HS-27A (cell line): ENCODE measurements at regions not wholly inside any gene's neighbourhood (a gene's known extent, or its start where the extent isn't known, plus 50 kb on each side); places are given as distances from the start of the nearest gene placed in this dataset.
"Not testable (repeated sequence)": the region's sequence is repeated elsewhere in the genome, so short reads cannot be mapped to it uniquely, and the experiment has no call there.

ENCODE experiments used
- DNase-seq: peaks from one replicate; pipeline ENCODE4 v3.0.0-alpha.2; 2012; ENCODE audit warnings: low read depth, missing footprints

- no peak for DNase-seq
Measured at GRCh38 chr6:56806368-56806767, 148.5 kb upstream of the BEND6 start.

DNA sequence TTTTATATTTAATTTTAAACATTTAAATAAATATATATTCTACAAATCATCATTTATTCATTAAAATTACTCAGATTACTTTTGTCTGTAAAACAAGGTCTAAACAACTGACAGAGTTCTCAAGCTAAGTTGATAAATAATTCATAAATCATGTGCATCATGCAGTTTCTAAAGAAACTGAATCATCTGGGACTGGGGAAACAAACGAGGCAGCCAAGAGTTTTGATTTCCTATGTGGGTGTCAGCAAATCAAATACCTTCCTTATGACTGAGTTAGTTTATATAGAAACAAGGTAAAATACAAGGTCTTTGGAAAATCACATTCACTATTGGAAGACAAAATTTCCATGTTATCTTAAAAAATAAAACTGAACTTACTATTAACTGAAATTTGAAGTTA, 149.9 kb upstream of the BEND6 start:
- no peak for DNase-seq

DNA sequence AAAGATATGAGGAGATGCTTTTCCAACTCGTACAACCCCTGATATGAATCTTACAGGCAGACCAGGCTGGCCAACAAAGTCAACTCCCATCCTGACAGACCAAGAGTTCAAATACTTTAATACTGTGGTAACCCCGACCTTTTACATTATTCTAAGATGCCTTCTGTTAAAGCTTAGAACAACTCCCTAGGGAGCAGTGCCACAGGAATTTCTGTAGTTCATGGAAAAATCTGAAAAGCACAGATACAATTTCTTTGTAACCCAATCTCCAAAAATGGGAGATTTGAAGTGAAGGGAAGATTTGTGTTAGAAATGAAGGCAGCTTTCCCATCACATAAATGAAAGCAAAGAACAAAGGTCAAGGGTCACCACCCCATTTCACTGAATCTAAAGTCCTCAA, 151.3 kb upstream of the BEND6 start:
- DNase-seq = no peak

GRCh38 chr6:56802584-56802983, 152.3 kb upstream of the BEND6 start:
- no peak for DNase-seq

- DNase-seq = no peak
Measured at GRCh38 chr6:56799989-56800388, 154.9 kb upstream of the BEND6 start.

GRCh38 chr6:56798163-56798562, 155.5 kb upstream of the DST start:
- no peak for DNase-seq

- DNase-seq = no peak
Measured at GRCh38 chr6:56796196-56796532, 153.5 kb upstream of the DST start.

GRCh38 chr6:56795466-56796195, 152.9 kb upstream of the DST start:
- no peak for DNase-seq

GRCh38 chr6:56794421-56794820, 151.7 kb upstream of the DST start:
- DNase-seq = no peak

DNA sequence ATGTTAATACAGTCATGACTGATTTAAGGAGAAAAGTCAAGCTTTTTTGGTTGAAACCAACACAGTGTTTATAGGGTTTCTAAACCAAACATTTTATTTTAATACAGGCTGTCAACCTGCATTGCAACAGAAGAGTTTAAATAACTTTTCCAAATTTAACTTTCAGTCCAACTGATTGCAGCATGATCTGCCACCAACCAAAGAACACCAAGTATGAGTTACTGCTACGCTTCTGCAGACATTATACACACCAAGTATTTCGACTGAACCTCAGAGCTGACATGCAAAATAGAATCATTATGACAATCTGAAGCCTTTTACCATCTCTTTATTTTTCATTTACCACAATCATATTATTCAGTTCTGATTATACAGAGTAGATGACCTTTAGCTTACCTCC, 151.2 kb upstream of the DST start:
- no peak for DNase-seq

GRCh38 chr6:56790414-56790813, 147.7 kb upstream of the DST start:
- DNase-seq = no peak

DNA sequence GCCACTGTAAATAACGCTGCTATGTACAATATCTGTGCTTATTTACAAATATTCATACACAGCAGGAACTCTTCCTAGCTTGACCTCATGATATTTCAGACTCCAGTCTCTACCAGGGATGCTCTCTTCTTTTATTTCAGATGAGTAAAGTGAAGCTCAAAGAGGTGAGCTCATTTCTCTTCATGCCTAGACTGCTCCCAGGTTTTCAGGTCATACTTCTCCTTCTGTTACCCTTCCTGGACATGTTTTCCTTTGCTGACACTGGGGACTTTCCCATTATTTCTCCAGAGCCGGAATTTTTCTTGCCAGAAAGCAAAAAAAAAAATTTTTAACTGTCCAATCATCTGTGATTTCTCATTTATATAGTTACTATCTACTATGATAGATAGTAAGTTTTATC, 147.2 kb upstream of the DST start:
- DNase-seq = no peak

GRCh38 chr6:56789342-56789741, 146.7 kb upstream of the DST start:
- DNase-seq = no peak

DNA sequence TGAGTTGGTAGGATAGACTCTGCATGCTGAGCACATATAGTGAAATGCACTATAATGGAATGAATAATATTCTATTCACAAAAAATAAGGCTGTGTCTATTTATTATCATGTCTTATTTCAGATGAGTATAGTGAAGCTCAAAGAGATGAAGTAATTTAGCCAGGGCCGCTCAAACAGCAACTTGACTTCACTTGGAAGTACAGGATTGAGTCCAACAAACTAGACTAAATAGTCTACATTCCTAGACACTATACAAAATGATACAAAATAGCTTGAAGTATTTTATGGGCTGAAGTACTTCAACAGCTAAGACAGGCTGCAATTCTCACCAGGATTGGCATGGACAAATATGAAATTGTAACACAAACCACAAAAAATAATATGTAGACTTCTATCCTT, 144.5 kb upstream of the DST start:
- DNase-seq = no peak

DNA sequence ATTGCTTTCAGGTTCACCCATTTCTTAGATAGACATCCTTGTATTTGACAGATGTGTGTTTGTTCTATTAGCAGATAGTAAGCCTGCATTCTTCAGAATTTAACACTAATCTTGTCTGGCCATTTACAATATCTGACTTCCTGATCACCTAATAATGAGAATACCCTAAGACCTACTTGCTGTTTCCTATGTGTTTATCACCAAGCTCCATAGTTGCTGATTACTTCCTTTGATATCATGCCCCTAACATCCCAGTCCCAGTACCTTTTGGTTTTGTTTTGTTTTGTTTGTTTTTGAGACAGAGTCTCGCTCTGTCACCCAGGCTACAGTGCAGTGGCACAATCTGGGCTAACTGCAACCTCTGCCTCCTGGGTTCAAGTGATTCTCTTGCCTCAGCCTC, 143.6 kb upstream of the DST start:
- DNase-seq = no peak

DNA sequence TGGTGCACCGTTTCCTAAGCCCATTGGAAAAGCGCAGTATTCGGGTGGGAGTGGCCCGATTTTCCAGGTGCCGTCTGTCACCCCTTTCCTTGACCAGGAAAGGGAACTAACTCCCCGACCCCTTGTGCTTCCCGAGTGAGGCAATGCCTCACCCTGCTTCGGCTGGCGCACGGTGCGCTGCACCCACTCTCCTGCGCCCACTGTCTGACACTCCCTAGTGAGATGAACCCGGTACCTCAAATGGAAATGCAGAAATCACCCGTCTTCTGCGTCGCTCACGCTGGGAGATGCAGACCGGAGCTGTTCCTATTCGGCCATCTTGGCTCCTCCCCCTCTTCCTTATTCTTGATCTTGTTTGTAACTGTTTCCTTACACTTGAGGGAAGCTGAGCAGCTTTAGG, 142.8 kb upstream of the DST start:
- not testable (repeated sequence) for DNase-seq

DNA sequence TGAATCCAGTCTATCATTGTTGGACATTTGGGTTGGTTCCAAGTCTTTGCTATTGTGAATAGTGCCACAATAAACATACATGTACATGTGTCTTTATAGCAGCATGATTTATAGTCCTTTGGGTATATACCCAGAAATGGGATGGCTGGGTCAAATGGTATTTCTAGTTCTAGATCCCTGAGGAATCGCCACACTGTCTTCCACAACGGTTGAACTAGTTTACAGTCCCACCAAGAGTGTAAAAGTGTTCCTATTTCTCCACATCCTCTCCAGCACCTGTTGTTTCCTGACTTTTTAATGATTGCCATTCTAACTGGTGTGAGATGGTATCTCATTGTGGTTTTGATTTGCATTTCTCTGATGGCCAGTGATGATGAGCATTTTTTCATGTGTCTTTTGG, 137.4 kb upstream of the DST start:
- not testable (repeated sequence) for DNase-seq

GRCh38 chr6:56778503-56778902, 135.8 kb upstream of the DST start:
- DNase-seq = not testable (repeated sequence)

DNA sequence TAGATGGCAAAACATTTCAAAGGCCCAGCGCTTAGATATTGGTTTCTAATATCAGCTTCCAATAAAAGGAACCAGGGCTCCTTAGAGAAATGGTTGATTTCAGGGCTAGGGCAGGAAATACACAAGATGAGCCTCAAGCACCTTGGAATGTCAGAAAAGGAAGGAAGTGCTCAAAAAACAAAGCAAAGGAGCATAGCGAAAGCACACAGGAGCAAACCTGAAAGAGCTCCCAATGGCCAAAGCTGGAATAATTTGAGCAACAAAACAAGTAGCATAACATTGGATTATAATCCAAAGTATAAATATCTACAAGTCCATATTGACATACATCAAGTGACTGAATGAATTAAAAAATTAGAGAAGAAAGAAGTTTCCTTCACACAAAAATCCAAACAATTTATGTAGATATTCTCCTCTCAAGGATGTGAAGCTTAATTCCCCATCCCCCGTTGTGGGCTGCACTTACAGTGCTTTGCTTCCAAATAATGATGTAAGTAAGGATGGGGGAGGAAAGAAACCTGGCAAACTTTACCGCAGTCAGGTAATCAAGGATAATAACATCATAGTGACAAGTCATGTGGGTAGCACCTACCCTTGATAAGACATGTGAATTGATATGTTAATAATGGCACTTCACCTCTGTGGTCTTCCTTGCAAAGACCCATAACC, 132.9 kb upstream of the DST start:
- no peak for DNase-seq

- DNase-seq = no peak
Measured at GRCh38 chr6:56772737-56773184, 130.1 kb upstream of the DST start.

GRCh38 chr6:56771929-56772607, 129.4 kb upstream of the DST start:
- DNase-seq = no peak

- no peak for DNase-seq
Measured at GRCh38 chr6:56771189-56771588, 128.5 kb upstream of the DST start.

- DNase-seq = no peak
Measured at GRCh38 chr6:56770011-56770520, 127.4 kb upstream of the DST start.
